ENCODE measurements at regions not wholly inside any gene's neighbourhood (a gene's known extent, or its start where the extent isn't known, plus 50 kb on each side); places are given as distances from the start of the nearest gene placed in this dataset.

- intact Hi-C loops (cut with micrococcal nuclease; ENCODE audit: unreplicated experiment) (no loop called here), in situ Hi-C loops (cut with HindIII; ENCODE audit: low pct_unique_long_range_greater_than_20kb, low sequenced_read_pairs) (no loop called here)
- Histone ChIP-seq H3K4me1 (ENCODE audit: control insufficient read depth, insufficient read depth, low read length) (no peaks in the 10 kb centered on the region), H3K36me3 (ENCODE audit: control insufficient read depth, insufficient read depth, low read length) (no peaks in the 10 kb centered on the region), H3K4me3 (ENCODE audit: low read depth in 2 of 2, low read length in 2 of 2) (no peak overlapping the region), H3K27ac (ENCODE audit: low read length) (no peak overlapping the region), H3K27me3 (ENCODE audit: control insufficient read depth, insufficient read depth, low read length) (no peaks in the 10 kb centered on the region), H3K9me3 (ENCODE audit: control insufficient read depth, insufficient read depth, low read depth, low read length) (no peaks in the 10 kb centered on the region)
- no peak for DNase-seq (ENCODE audit: low read depth, low spot score)
- TF ChIP-seq CTCF (IDR thresholded peaks at IDR 0.05) (no peak), REST (IDR thresholded peaks at IDR 0.05; ENCODE audit: insufficient read depth in 1 of 2, low read depth in 2 of 2, low read length in 1 of 2) (no peak)
- BruUV-seq (replicated peaks): no TSS peak
- ChIA-PET POLR2A (no interaction called here), CTCF (no interaction called here)
- ATAC-seq: no peak
These were observed 742.8 kb downstream of the CDH9 start for GRCh38 chr5:26295541-26295940.

- BruUV-seq (replicated peaks): no TSS peak
- no peaks in the 10 kb centered on the region for H3K9me3 ChIP-seq (ENCODE audit: control insufficient read depth, insufficient read depth, low read depth, low read length)
- ChIA-PET CTCF (no interaction called here), POLR2A (interaction anchor here (0.6 kb wide), 1 partner anchor 51 kb away, joined by 3 read pairs; no protein-coding TSS in a partner anchor)
- no peaks in the 10 kb centered on the region for H3K4me1 ChIP-seq (ENCODE audit: control insufficient read depth, insufficient read depth, low read length)
- no peak for TF ChIP-seq CTCF (IDR thresholded peaks at IDR 0.05)
- no peak overlapping the region for H3K4me3 ChIP-seq (ENCODE audit: low read depth in 2 of 2, low read length in 2 of 2)
- H3K36me3 ChIP-seq (ENCODE audit: control insufficient read depth, insufficient read depth, low read length): no peaks in the 10 kb centered on the region
- in situ Hi-C loops (cut with HindIII; ENCODE audit: low pct_unique_long_range_greater_than_20kb, low sequenced_read_pairs): no loop called here
- ATAC-seq (no peak), DNase-seq (ENCODE audit: low read depth, low spot score) (no peak)
- intact Hi-C loops (cut with micrococcal nuclease; ENCODE audit: unreplicated experiment): no loop called here
- H3K27ac ChIP-seq (ENCODE audit: low read length): no peak overlapping the region
- no peaks in the 10 kb centered on the region for H3K27me3 ChIP-seq (ENCODE audit: control insufficient read depth, insufficient read depth, low read length)
These were observed 756.2 kb downstream of the CDH9 start for GRCh38 chr5:26282190-26282589.

GRCh38 chr5:26278078-26278477 lies 760.3 kb downstream of the CDH9 start:
- intact Hi-C loops (cut with micrococcal nuclease; ENCODE audit: unreplicated experiment) (no loop called here), in situ Hi-C loops (cut with HindIII; ENCODE audit: low pct_unique_long_range_greater_than_20kb, low sequenced_read_pairs) (no loop called here)
- TF ChIP-seq REST (IDR thresholded peaks at IDR 0.05; ENCODE audit: insufficient read depth in 1 of 2, low read depth in 2 of 2, low read length in 1 of 2) (no peak), CTCF (IDR thresholded peaks at IDR 0.05) (no peak), SIN3A (IDR thresholded peaks at IDR 0.05; ENCODE audit: borderline replicate concordance, insufficient read depth, low read depth, low read length) (no peak), TCF7L2 (IDR thresholded peaks at IDR 0.05; ENCODE audit: low read depth, low read length) (no peak), POLR2AphosphoS5 (IDR thresholded peaks at IDR 0.05; ENCODE audit: low read depth, low read length) (no peak)
- no peaks in the 10 kb centered on the region for H3K36me3 ChIP-seq (ENCODE audit: control insufficient read depth, insufficient read depth, low read length)
- H3K4me1 ChIP-seq (ENCODE audit: control insufficient read depth, insufficient read depth, low read length): no peaks in the 10 kb centered on the region
- no peak for DNase-seq (ENCODE audit: low read depth, low spot score)
- POLR2A ChIA-PET: no interaction called here
- no peak overlapping the region for H3K4me3 ChIP-seq (ENCODE audit: low read depth in 2 of 2, low read length in 2 of 2)
- no peaks in the 10 kb centered on the region for H3K27me3 ChIP-seq (ENCODE audit: control insufficient read depth, insufficient read depth, low read length)
- ATAC-seq: no peak
- no TSS peak for BruUV-seq (replicated peaks)
- no peaks in the 10 kb centered on the region for H3K9me3 ChIP-seq (ENCODE audit: control insufficient read depth, insufficient read depth, low read depth, low read length)
- CTCF ChIA-PET: no interaction called here
- H3K27ac ChIP-seq (ENCODE audit: low read length): no peak overlapping the region
